SK-N-SH treated with all-trans-retinoic acid at 6 μM for 48 hours (cell line): ENCODE measurements at regions not wholly inside any gene's neighbourhood (a gene's known extent, or its start where the extent isn't known, plus 50 kb on each side); places are given as distances from the start of the nearest gene placed in this dataset.

Experiments used
- ATAC-seq: fragments of 200-7000 bp; cut with Tn5 transposase; 3 replicates; pipeline ENCODE4 v1.9.1; 2020; ENCODE audit warnings: mild to moderate bottlenecking, moderate library complexity
- ARNTL ChIP-seq: fragments of 450-650 bp; formaldehyde crosslinking; IDR thresholded peaks from 2 replicates; pipeline ENCODE4 v1.5.0; 2020; ENCODE audit warnings: low read depth, mild to moderate bottlenecking, moderate library complexity, borderline replicate concordance
- BACH2 ChIP-seq: fragments of 250-450 bp; sonication (Bioruptor Pico); IDR thresholded peaks from 2 replicates; pipeline ENCODE4 v1.9.0; 2021; ENCODE audit warnings: mild to moderate bottlenecking, borderline replicate concordance
- ESRRG ChIP-seq: fragments of 250-450 bp; sonication (Bioruptor Pico); IDR thresholded peaks from 2 replicates; pipeline ENCODE4 v1.6.1; 2021; ENCODE audit warnings: mild to moderate bottlenecking
- GLIS3 ChIP-seq: fragments of 250-450 bp; sonication (Bioruptor Pico); IDR thresholded peaks from 2 replicates; pipeline ENCODE4 v1.5.0; 2020; ENCODE audit warnings: mild to moderate bottlenecking, moderate library complexity
- ISL1 ChIP-seq: fragments of 250-450 bp; sonication (Bioruptor Pico); IDR thresholded peaks from 2 replicates; pipeline ENCODE4 v2.1.2; 2022; ENCODE audit warnings: mild to moderate bottlenecking, moderate library complexity
- OSR1 ChIP-seq: fragments of 250-450 bp; sonication (Bioruptor Pico); IDR thresholded peaks from 2 replicates; pipeline ENCODE4 v1.8.0; 2022; ENCODE audit warnings: moderate library complexity, mild to moderate bottlenecking, inconsistent platforms
- RARB ChIP-seq: fragments of 250-450 bp; sonication (Bioruptor Pico); IDR thresholded peaks from 2 replicates; pipeline ENCODE4 v1.8.0; 2021; ENCODE audit warnings: mild to moderate bottlenecking, moderate library complexity
- TCF4 ChIP-seq: fragments of 250-450 bp; sonication (Bioruptor Pico); IDR thresholded peaks from 2 replicates; pipeline ENCODE4 v1.8.0; 2021; ENCODE audit warnings: mild to moderate bottlenecking, moderate library complexity, borderline replicate concordance
- TOX ChIP-seq: fragments of 250-450 bp; sonication (Bioruptor Pico); IDR thresholded peaks from 2 replicates; pipeline ENCODE4 v1.8.0; 2021; ENCODE audit warnings: mild to moderate bottlenecking, moderate library complexity, borderline replicate concordance
- ZC3H10 ChIP-seq: fragments of 250-450 bp; sonication (Bioruptor Pico); IDR thresholded peaks from 2 replicates; pipeline ENCODE4 v1.5.1; 2021; ENCODE audit warnings: mild to moderate bottlenecking, moderate library complexity
- ZFP3 ChIP-seq: fragments of 250-450 bp; sonication (Bioruptor Pico); IDR thresholded peaks from 2 replicates; pipeline ENCODE4 v1.5.0; 2020; ENCODE audit warnings: mild to moderate bottlenecking, moderate library complexity
- ZFP30 ChIP-seq: fragments of 450-650 bp; formaldehyde crosslinking; IDR thresholded peaks from 2 replicates; pipeline ENCODE4 v1.5.0; 2022; ENCODE audit warnings: mild to moderate bottlenecking, moderate library complexity
- ZNF565 ChIP-seq: fragments of 450-650 bp; formaldehyde crosslinking; conservative IDR thresholded peaks from 2 replicates; pipeline ENCODE4 v1.5.0; 2020; ENCODE audit warnings: low read depth, mild to moderate bottlenecking, moderate library complexity
- ZNF70 ChIP-seq: fragments of 450-650 bp; formaldehyde crosslinking; IDR thresholded peaks from 2 replicates; pipeline ENCODE4 v1.5.0; 2020; ENCODE audit warnings: mild to moderate bottlenecking, moderate library complexity
- ZNF8 ChIP-seq: fragments of 450-650 bp; formaldehyde crosslinking; IDR thresholded peaks from 2 replicates; pipeline ENCODE4 v1.5.0; 2020; ENCODE audit warnings: mild to moderate bottlenecking, moderate library complexity
- TF ChIP-seq, protein P1 (sequence below): fragments of 250-450 bp; sonication (Bioruptor Pico); IDR thresholded peaks from 2 replicates; pipeline ENCODE4 v1.5.1; 2021; ENCODE audit warnings: mild to moderate bottlenecking, moderate library complexity
- TF ChIP-seq, protein P2 (sequence below): fragments of 250-450 bp; sonication (Bioruptor Pico); IDR thresholded peaks from 2 replicates; pipeline ENCODE4 v1.8.0; 2021; ENCODE audit warnings: low read depth, mild to moderate bottlenecking, moderate library complexity, borderline replicate concordance
- TF ChIP-seq, protein P3 (sequence below): fragments of 250-450 bp; sonication (Bioruptor Pico); IDR thresholded peaks from 2 replicates; pipeline ENCODE4 v1.5.0; 2020; ENCODE audit warnings: mild to moderate bottlenecking, moderate library complexity
- TF ChIP-seq, protein P4 (sequence below): fragments of 250-450 bp; sonication (Bioruptor Pico); IDR thresholded peaks from 2 replicates; pipeline ENCODE4 v1.8.0; 2020; ENCODE audit warnings: mild to moderate bottlenecking, moderate library complexity, borderline replicate concordance

DNA sequence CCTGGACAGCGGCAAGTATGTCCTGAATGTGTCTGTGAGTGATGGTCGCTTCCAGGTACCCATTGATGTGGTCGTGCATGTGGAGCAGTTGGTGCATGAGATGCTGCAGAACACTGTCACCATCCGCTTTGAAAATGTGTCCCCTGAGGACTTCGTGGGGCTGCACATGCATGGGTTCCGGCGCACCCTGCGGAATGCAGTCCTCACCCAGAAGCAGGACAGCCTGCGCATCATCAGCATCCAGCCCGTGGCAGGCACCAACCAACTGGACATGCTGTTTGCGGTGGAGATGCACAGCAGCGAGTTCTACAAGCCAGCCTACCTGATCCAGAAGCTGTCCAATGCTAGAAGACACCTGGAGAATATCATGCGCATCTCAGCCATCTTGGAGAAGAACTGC lies 125.3 kb upstream of the MTNR1B start:
- TF ChIP-seq RARB, result no peak
- TF ChIP-seq, protein P1, sequence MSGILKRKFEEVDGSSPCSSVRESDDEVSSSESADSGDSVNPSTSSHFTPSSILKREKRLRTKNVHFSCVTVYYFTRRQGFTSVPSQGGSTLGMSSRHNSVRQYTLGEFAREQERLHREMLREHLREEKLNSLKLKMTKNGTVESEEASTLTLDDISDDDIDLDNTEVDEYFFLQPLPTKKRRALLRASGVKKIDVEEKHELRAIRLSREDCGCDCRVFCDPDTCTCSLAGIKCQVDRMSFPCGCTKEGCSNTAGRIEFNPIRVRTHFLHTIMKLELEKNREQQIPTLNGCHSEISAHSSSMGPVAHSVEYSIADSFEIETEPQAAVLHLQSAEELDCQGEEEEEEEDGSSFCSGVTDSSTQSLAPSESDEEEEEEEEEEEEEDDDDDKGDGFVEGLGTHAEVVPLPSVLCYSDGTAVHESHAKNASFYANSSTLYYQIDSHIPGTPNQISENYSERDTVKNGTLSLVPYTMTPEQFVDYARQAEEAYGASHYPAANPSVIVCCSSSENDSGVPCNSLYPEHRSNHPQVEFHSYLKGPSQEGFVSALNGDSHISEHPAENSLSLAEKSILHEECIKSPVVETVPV, result no peak
- no peak for TF ChIP-seq ARNTL (CRISPR knock-in tag)
- TF ChIP-seq, protein P2, sequence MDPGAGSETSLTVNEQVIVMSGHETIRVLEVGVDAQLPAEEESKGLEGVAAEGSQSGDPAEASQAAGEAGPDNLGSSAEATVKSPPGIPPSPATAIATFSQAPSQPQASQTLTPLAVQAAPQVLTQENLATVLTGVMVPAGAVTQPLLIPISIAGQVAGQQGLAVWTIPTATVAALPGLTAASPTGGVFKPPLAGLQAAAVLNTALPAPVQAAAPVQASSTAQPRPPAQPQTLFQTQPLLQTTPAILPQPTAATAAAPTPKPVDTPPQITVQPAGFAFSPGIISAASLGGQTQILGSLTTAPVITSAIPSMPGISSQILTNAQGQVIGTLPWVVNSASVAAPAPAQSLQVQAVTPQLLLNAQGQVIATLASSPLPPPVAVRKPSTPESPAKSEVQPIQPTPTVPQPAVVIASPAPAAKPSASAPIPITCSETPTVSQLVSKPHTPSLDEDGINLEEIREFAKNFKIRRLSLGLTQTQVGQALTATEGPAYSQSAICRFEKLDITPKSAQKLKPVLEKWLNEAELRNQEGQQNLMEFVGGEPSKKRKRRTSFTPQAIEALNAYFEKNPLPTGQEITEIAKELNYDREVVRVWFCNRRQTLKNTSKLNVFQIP, result no peak
- no peak for TF ChIP-seq ESRRG (CRISPR knock-in tag)
- no peak for TF ChIP-seq OSR1 (CRISPR knock-in tag)
- TF ChIP-seq ZNF70 (CRISPR knock-in tag), result no peak
- no peak for TF ChIP-seq TCF4
- TF ChIP-seq BACH2 (CRISPR knock-in tag), result no peak
- TF ChIP-seq ISL1 (CRISPR knock-in tag), result no peak
- TF ChIP-seq GLIS3 (CRISPR knock-in tag), result no peak
- no peak for ATAC-seq

DNA sequence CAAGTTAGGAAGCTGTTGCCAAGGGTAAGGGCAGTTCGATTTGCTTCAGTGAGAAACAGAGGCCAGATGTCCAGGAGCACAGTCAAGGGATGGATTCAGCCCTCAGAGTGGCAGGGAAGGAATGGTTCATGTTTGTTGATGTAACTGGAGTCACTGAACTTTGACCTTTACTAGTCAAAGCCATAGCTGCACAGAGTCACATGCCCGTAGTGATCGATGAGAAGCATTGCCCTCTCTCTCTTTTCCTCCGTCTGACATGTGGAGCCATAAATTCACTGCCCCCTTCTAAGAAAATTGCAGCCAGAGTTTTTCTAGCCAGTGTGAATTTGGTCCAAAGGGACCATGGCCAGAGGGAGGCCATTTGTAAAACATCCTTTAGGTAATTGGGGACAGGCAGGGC lies 124.1 kb upstream of the MTNR1B start:
- ATAC-seq, result no peak
- TF ChIP-seq ISL1 (CRISPR knock-in tag), result no peak
- TF ChIP-seq TOX (CRISPR knock-in tag), result no peak
- no peak for TF ChIP-seq RARB
- TF ChIP-seq, protein P1, result no peak
- TF ChIP-seq BACH2 (CRISPR knock-in tag), result no peak
- no peak; the same call in 1 of the 2 replicates for TF ChIP-seq ZNF8 (CRISPR knock-in tag)
- TF ChIP-seq ZFP3 (CRISPR knock-in tag), result no peak
- TF ChIP-seq GLIS3 (CRISPR knock-in tag), result no peak
- TF ChIP-seq ZC3H10 (CRISPR knock-in tag), result no peak
- TF ChIP-seq ZNF565 (CRISPR knock-in tag), result no peak
- no peak for TF ChIP-seq ZFP30 (CRISPR knock-in tag)

DNA sequence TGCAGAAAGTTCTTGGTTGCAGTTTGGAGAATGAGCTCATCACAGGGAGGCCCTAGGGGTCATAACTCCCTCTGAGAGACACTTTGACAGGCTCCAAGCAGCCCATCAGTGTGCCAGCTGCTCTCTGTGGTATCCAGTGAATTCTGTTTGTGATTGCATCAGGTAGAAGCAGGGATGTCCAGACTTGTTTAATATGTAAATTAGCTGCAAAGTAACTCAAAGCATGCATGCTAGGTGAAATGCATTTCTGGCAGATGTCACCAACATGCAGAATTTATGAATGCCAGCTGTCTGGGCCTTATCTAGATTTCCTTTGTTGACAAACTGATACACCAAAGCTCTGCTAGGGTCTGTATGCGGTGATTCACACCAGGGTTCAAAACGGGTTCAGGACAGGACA lies 123.6 kb upstream of the MTNR1B start:
- TF ChIP-seq GLIS3 (CRISPR knock-in tag), result no peak
- TF ChIP-seq, protein P3, sequence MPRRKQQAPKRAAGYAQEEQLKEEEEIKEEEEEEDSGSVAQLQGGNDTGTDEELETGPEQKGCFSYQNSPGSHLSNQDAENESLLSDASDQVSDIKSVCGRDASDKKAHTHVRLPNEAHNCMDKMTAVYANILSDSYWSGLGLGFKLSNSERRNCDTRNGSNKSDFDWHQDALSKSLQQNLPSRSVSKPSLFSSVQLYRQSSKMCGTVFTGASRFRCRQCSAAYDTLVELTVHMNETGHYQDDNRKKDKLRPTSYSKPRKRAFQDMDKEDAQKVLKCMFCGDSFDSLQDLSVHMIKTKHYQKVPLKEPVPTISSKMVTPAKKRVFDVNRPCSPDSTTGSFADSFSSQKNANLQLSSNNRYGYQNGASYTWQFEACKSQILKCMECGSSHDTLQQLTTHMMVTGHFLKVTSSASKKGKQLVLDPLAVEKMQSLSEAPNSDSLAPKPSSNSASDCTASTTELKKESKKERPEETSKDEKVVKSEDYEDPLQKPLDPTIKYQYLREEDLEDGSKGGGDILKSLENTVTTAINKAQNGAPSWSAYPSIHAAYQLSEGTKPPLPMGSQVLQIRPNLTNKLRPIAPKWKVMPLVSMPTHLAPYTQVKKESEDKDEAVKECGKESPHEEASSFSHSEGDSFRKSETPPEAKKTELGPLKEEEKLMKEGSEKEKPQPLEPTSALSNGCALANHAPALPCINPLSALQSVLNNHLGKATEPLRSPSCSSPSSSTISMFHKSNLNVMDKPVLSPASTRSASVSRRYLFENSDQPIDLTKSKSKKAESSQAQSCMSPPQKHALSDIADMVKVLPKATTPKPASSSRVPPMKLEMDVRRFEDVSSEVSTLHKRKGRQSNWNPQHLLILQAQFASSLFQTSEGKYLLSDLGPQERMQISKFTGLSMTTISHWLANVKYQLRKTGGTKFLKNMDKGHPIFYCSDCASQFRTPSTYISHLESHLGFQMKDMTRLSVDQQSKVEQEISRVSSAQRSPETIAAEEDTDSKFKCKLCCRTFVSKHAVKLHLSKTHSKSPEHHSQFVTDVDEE (CRISPR knock-in tag), result 0 out of 2 replicates have a peak, but pooled peaks have one; percentile 36
- peak; percentile 26; the same call in 1 of the 3 replicates for ATAC-seq

DNA sequence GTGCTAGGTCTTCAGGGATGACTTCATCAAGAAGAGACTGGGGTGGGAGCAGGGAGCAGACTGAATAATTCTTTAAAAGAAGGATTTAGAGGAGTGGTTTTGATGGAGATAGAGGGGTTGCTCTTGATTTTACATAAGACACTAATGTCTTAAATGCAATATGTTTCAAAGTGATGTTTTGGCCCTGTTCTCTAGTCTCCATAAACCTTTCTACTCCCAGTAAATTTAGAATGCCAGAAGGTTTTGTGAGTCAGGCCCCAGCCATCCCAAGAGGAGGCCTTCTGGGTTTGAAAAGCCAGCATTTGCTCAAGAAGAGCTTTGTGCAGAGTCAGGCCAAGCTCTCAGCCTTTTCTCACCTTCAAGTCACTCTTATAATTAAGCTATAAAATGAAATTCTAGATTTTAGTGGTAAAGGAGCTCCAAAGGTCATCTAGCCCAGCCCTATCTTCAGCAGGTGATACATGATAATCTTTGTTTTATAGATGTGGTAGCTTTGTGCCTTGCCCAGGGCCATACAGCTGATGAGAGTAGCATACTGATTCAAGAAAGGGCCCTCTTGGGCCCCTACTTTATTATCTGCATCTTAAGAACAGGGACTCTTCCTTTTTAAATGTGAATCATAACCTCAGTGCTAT lies 122.8 kb upstream of the MTNR1B start:
- no peak for ATAC-seq
- no peak for TF ChIP-seq ZNF8 (CRISPR knock-in tag)
- no peak for TF ChIP-seq GLIS3 (CRISPR knock-in tag)
- TF ChIP-seq TCF4, result no peak
- TF ChIP-seq, protein P2, result no peak
- no peak for TF ChIP-seq ZC3H10 (CRISPR knock-in tag)
- TF ChIP-seq, protein P4, sequence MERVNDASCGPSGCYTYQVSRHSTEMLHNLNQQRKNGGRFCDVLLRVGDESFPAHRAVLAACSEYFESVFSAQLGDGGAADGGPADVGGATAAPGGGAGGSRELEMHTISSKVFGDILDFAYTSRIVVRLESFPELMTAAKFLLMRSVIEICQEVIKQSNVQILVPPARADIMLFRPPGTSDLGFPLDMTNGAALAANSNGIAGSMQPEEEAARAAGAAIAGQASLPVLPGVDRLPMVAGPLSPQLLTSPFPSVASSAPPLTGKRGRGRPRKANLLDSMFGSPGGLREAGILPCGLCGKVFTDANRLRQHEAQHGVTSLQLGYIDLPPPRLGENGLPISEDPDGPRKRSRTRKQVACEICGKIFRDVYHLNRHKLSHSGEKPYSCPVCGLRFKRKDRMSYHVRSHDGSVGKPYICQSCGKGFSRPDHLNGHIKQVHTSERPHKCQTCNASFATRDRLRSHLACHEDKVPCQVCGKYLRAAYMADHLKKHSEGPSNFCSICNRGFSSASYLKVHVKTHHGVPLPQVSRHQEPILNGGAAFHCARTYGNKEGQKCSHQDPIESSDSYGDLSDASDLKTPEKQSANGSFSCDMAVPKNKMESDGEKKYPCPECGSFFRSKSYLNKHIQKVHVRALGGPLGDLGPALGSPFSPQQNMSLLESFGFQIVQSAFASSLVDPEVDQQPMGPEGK (CRISPR knock-in tag), result no peak
- no peak for TF ChIP-seq ARNTL (CRISPR knock-in tag)
